ENCODE measurements at regions not wholly inside any gene's neighbourhood (a gene's known extent, or its start where the extent isn't known, plus 50 kb on each side); places are given as distances from the start of the nearest gene placed in this dataset.

DNA sequence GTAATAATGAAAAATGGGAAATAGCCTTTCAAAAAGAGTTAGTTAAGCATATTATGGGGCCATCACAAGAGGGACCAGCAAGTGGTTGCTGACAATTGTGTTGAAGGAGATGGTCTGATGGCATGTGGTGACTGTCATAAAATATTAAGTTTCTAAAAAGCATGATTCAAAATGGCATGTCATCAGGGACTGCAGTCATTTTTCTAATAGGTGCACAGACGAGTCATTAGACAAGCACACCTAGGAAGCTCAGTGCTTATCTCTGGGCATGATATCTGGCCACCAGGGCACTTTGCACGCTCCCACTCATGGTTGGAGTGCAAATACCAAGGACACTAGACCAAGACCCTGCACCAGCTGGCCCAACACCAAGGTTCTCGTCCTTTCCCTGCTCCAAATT lies 226.5 kb downstream of the ANKRD60 start:
- TF ChIP-seq, protein P1, sequence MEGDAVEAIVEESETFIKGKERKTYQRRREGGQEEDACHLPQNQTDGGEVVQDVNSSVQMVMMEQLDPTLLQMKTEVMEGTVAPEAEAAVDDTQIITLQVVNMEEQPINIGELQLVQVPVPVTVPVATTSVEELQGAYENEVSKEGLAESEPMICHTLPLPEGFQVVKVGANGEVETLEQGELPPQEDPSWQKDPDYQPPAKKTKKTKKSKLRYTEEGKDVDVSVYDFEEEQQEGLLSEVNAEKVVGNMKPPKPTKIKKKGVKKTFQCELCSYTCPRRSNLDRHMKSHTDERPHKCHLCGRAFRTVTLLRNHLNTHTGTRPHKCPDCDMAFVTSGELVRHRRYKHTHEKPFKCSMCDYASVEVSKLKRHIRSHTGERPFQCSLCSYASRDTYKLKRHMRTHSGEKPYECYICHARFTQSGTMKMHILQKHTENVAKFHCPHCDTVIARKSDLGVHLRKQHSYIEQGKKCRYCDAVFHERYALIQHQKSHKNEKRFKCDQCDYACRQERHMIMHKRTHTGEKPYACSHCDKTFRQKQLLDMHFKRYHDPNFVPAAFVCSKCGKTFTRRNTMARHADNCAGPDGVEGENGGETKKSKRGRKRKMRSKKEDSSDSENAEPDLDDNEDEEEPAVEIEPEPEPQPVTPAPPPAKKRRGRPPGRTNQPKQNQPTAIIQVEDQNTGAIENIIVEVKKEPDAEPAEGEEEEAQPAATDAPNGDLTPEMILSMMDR (conservative IDR thresholded peaks at IDR 0.05): no peak
- TF ChIP-seq ZFX (IDR thresholded peaks at IDR 0.05): no peak
